Liver (tissue), 8 donors: ENCODE measurements at regions not wholly inside any gene's neighbourhood (a gene's known extent, or its start where the extent isn't known, plus 50 kb on each side); places are given as distances from the start of the nearest gene placed in this dataset.

Experiments
- DNase-seq: peaks from one replicate; pipeline ENCODE4 v3.0.0-alpha.2; 2017; ENCODE audit warnings: low spot score
- H3K27ac ChIP-seq, 2 donors: one replicate each; pipeline ENCODE4 v1.7.0; 2013; ENCODE audit warnings: inconsistent platforms in 2 of 2, low read length in 2 of 2, control low read depth in 1 of 2, low read depth in 1 of 2, mild to moderate bottlenecking in 1 of 2
- H3K27me3 ChIP-seq, 4 donors: one replicate each; pipeline versions ENCODE4 v1.6.1 to v1.7.0; 2013; ENCODE audit warnings: low read length in 3 of 4, inconsistent platforms in 1 of 4, mild to moderate bottlenecking in 1 of 4, moderate library complexity in 1 of 4; ENCODE audit not compliant: control insufficient read depth in 4 of 4, insufficient read depth in 4 of 4
- H3K36me3 ChIP-seq, 4 donors: one replicate each; pipeline versions ENCODE4 v1.6.1 to v1.7.0; 2013; ENCODE audit warnings: low read length in 3 of 4, mild to moderate bottlenecking in 3 of 4, low read depth in 1 of 4, moderate library complexity in 1 of 4; ENCODE audit not compliant: control insufficient read depth in 4 of 4, insufficient read depth in 3 of 4
- H3K4me1 ChIP-seq, 4 donors: one replicate each; pipeline versions ENCODE4 v1.6.1 to v1.7.0; 2013; ENCODE audit warnings: low read length in 3 of 4, mild to moderate bottlenecking in 3 of 4, moderate library complexity in 1 of 4; ENCODE audit not compliant: control insufficient read depth in 4 of 4, insufficient read depth in 4 of 4
- H3K4me3 ChIP-seq, 3 donors: one replicate each; pipeline versions ENCODE4 v1.6.1 to v1.7.0; 2013; ENCODE audit warnings: low read length in 3 of 3, control low read depth in 1 of 3, low read depth in 1 of 3, mild to moderate bottlenecking in 1 of 3
- H3K9ac ChIP-seq, 2 donors: one replicate each; pipeline ENCODE4 v1.7.0; 2013; ENCODE audit warnings: low read length in 2 of 2, mild to moderate bottlenecking in 2 of 2, moderate library complexity in 2 of 2, control low read depth in 1 of 2, low read depth in 1 of 2
- H3K9me3 ChIP-seq, 4 donors: one replicate each; pipeline versions ENCODE4 v1.6.1 to v1.7.0; 2013; ENCODE audit warnings: low read length in 3 of 4; ENCODE audit not compliant: control insufficient read depth in 4 of 4
- ATF3 ChIP-seq: IDR thresholded peaks from 2 replicates; pipeline ENCODE4 v1.6.1; 2016; ENCODE audit warnings: antibody characterized with exemption
- CTCF ChIP-seq: fragments of 150-350 bp; IDR thresholded peaks from 2 replicates; pipeline ENCODE4 v1.5.1; 2017; ENCODE audit warnings: improper control_type of control experiment, low read depth, low read length; ENCODE audit not compliant: missing input control
- EGR1 ChIP-seq, 2 donors: IDR thresholded peaks; 2 replicates each; pipeline ENCODE4 v1.6.1; 2016 to 2018; ENCODE audit warnings: antibody characterized with exemption in 2 of 2, low read depth in 2 of 2
- FOXA1 ChIP-seq: IDR thresholded peaks from 2 replicates; pipeline ENCODE4 v1.6.1; 2016; ENCODE audit warnings: antibody characterized with exemption
- FOXA2 ChIP-seq: IDR thresholded peaks from 2 replicates; pipeline ENCODE4 v1.6.1; 2016; ENCODE audit warnings: antibody characterized with exemption
- GABPA ChIP-seq, 2 donors: IDR thresholded peaks in 1 of 2; conservative IDR thresholded peaks in 1 of 2; 2 replicates each; pipeline ENCODE4 v1.6.1; 2016; ENCODE audit warnings: antibody characterized with exemption in 2 of 2, mild to moderate bottlenecking in 1 of 2, moderate library complexity in 1 of 2
- HNF4A ChIP-seq, 2 donors: conservative IDR thresholded peaks; 2 replicates each; pipeline ENCODE4 v1.6.1; 2016; ENCODE audit warnings: antibody characterized with exemption in 2 of 2, mild to moderate bottlenecking in 2 of 2
- HNF4G ChIP-seq: IDR thresholded peaks from 2 replicates; pipeline ENCODE4 v1.6.1; 2016; ENCODE audit warnings: antibody characterized with exemption
- JUND ChIP-seq, 2 donors: IDR thresholded peaks; 2 replicates each; pipeline ENCODE4 v1.6.1; 2016; ENCODE audit warnings: antibody characterized with exemption in 2 of 2
- MAX ChIP-seq: IDR thresholded peaks from 2 replicates; pipeline ENCODE4 v1.6.1; 2016; ENCODE audit warnings: antibody characterized with exemption
- NR2F2 ChIP-seq: IDR thresholded peaks from 2 replicates; pipeline ENCODE4 v1.6.1; 2016; ENCODE audit warnings: antibody characterized with exemption
- RAD21 ChIP-seq, 2 donors: IDR thresholded peaks; 2 replicates each; pipeline ENCODE4 v1.6.1; 2016; ENCODE audit warnings: antibody characterized with exemption in 2 of 2, mild to moderate bottlenecking in 2 of 2
- REST ChIP-seq: IDR thresholded peaks from 2 replicates; pipeline ENCODE4 v1.6.1; 2016; ENCODE audit warnings: antibody characterized with exemption, mild to moderate bottlenecking
- RXRA ChIP-seq, 2 donors: IDR thresholded peaks; 2 replicates each; pipeline ENCODE4 v1.6.1; 2017 to 2018; ENCODE audit warnings: antibody characterized with exemption in 2 of 2, mild to moderate bottlenecking in 1 of 2
- SP1 ChIP-seq: IDR thresholded peaks from 2 replicates; pipeline ENCODE4 v1.6.1; 2018; ENCODE audit warnings: antibody characterized with exemption, mild to moderate bottlenecking
- TAF1 ChIP-seq: conservative IDR thresholded peaks from 2 replicates; pipeline ENCODE4 v1.6.1; 2016; ENCODE audit warnings: antibody characterized with exemption, mild to moderate bottlenecking
- YY1 ChIP-seq: IDR thresholded peaks from 2 replicates; pipeline ENCODE4 v1.6.1; 2016; ENCODE audit warnings: antibody characterized with exemption, mild to moderate bottlenecking
- ZBTB33 ChIP-seq: IDR thresholded peaks from 2 replicates; pipeline ENCODE4 v1.6.1; 2016; ENCODE audit warnings: antibody characterized with exemption
- WGBS: extraction: QIAGEN DNeasy Blood & Tissue Kit; methylation state at CpG from one replicate; pipeline ENCODE4 v1.1.7; 2013; 5-methylcytosine and 5-hydroxymethylcytosine counted together
- donor health status: healthy.
- donor health status: healthy.
- donor health status: healthy.
- donor health status: healthy.
- donor health status: healthy.

- no peak for DNase-seq
- Histone ChIP-seq H3K9me3 (no peaks in the 10 kb centered on the region), H3K4me3 (no peak overlapping the region), H3K4me1 (no peaks in the 10 kb centered on the region), H3K27me3 (no peaks in the 10 kb centered on the region), H3K27ac (no peak overlapping the region), H3K36me3 (no peaks in the 10 kb centered on the region), H3K9ac (no peak overlapping the region)
- TF ChIP-seq CTCF = no peak
- TF ChIP-seq FOXA2 = no peak
- no peak for TF ChIP-seq HNF4A (conservative IDR thresholded peaks at IDR 0.05)
- TF ChIP-seq ZBTB33 = no peak
- no peak for TF ChIP-seq HNF4G
- TF ChIP-seq TAF1 = no peak
- TF ChIP-seq FOXA1 = no peak
- no peak for TF ChIP-seq RXRA (IDR thresholded peaks at IDR 0.05)
- no peak for TF ChIP-seq SP1
- no peak for TF ChIP-seq RAD21 (IDR thresholded peaks at IDR 0.05)
- TF ChIP-seq JUND (IDR thresholded peaks at IDR 0.05) = no peak
- TF ChIP-seq MAX = no peak
- no peak for TF ChIP-seq GABPA (IDR thresholded peaks at IDR 0.05 in 1 of 2, conservative IDR thresholded peaks at IDR 0.05 in 1 of 2)
- TF ChIP-seq EGR1 (IDR thresholded peaks at IDR 0.05; ENCODE audit: low read depth in 2 of 2) = no peak
- no peak for TF ChIP-seq YY1
- no peak for TF ChIP-seq REST
- no peak for TF ChIP-seq NR2F2
- 63% methylated on average over 4 of the region's 4 CpGs for WGBS
Observed at GRCh38 chr12:78680596-78680995, 184.0 kb upstream of the SYT1 start.

GRCh38 chr12:78683031-78683430 lies 181.5 kb upstream of the SYT1 start:
- Histone ChIP-seq H3K36me3 (no peaks in the 10 kb centered on the region), H3K27ac (no peak overlapping the region), H3K9me3 (no peaks in the 10 kb centered on the region), H3K27me3 (no peaks in the 10 kb centered on the region), H3K4me3 (no peak overlapping the region), H3K9ac (no peak overlapping the region), H3K4me1 (no peaks in the 10 kb centered on the region)
- WGBS = 55% methylated on average over 3 of the region's 3 CpGs
- no peak for DNase-seq
- TF ChIP-seq REST (no peak), RXRA (IDR thresholded peaks at IDR 0.05) (no peak), HNF4A (conservative IDR thresholded peaks at IDR 0.05) (no peak), FOXA1 (no peak), JUND (IDR thresholded peaks at IDR 0.05) (no peak), ATF3 (no peak), NR2F2 (no peak), SP1 (no peak), MAX (no peak), CTCF (no peak), FOXA2 (no peak)
